Pancreas (tissue), 10 donors: ENCODE measurements at regions not wholly inside any gene's neighbourhood (a gene's known extent, or its start where the extent isn't known, plus 50 kb on each side); places are given as distances from the start of the nearest gene placed in this dataset.

Source experiments
- ATAC-seq, 4 donors: fragments of 200-7000 bp; cut with Tn5 transposase; one replicate each; pipeline versions ENCODE4 v1.8.0 to v1.9.1; 2020; ENCODE audit warnings: mild to moderate bottlenecking in 4 of 4, moderate library complexity in 4 of 4
- DNase-seq, 6 donors: peaks; one replicate each; pipeline ENCODE4 v3.0.0-alpha.2; 2020
- FAIRE-seq: peaks from 2 replicates; lab custom pipeline; 2012; peaks lifted over from hg19 to GRCh38; lab: Jason Lieb, UNC
- H3K27ac ChIP-seq, 4 donors: fragments of 200-600 bp; sonication (generic); 1 replicate in 3 of 4; 2 replicates in 1 of 4; pipeline versions ENCODE4 v1.5.0 to v1.8.0; 2020
- H3K27me3 ChIP-seq, 4 donors: fragments of 200-600 bp; one replicate each; pipeline ENCODE4 v1.8.0; 2021
- H3K36me3 ChIP-seq, 3 donors: fragments of 200-600 bp; sonication (generic) in 1 of 3; one replicate each; pipeline versions ENCODE4 v1.5.0 to v1.8.0; 2020 to 2021
- H3K4me1 ChIP-seq, 3 donors: fragments of 200-600 bp; one replicate each; pipeline ENCODE4 v1.8.0; 2021
- H3K4me3 ChIP-seq, 4 donors: fragments of 200-600 bp; sonication (generic) in 2 of 4; one replicate each; pipeline versions ENCODE4 v1.5.0 to v1.8.0; 2020 to 2021
- H3K9me3 ChIP-seq, 4 donors: fragments of 200-600 bp; one replicate each; pipeline ENCODE4 v1.8.0; 2021
- WGBS, 2 donors: extraction: QIAGEN DNeasy Blood & Tissue Kit; methylation state at CpG; one replicate each; pipeline ENCODE4 v1.1.7; 2013; 5-methylcytosine and 5-hydroxymethylcytosine counted together
- intact Hi-C, 3 donors: fragments of 100-400 bp; cut with DNase I; formaldehyde crosslinking; loops; one replicate each; pipeline versions ENCODE4 v1.11.1 to v1.14.2; 2022
- TF ChIP-seq, protein P1 (sequence below), 4 donors: fragments of 200-600 bp; sonication (generic) in 3 of 4; IDR thresholded peaks; one replicate each; pipeline versions ENCODE4 v1.5.0 to v1.8.0; 2021; ENCODE audit warnings: antibody characterized with exemption in 4 of 4
- donor health status: healthy with polysubstance abuse.
- donor health status: DM: no; HTN: no; CAD: no; lungs with moderate emphysema.
- donor health status: DM: no; HTN: no; CAD: no.
- donor health status: control.
- donor health status: control.
- donor health status: Bipolar disorder and iron deficiency.
- donor health status: DM: yes; HTN: yes; CAD: no.
- donor health status: DM: no; HTN: no; CAD: no.
- donor health status: DM: no; HTN: no; CAD: no.
- donor health status: DM: yes; HTN: yes; CAD: no.

DNA sequence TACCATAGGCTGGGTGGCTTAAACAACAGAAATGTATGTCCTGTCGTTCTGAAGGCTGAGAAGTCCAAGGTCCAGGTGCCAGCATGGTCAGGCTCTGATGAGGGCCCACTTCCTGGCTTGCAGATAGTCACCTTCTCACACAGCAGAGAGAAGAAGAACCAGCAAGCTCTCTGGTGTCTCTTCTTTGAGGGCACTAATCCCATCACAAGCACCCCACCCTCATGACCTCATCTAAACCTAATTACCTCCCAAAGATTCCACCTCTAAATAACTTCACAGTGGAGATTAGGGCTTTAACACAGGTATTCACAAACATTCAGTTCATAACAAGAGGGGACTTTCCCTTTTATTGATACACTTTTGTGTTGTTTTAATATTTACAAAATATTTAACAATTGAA, 61.1 kb downstream of the RIN2 start:
- FAIRE-seq (no peak), DNase-seq (no peak), ATAC-seq (no peak)
- Histone ChIP-seq H3K27me3 (no peaks in the 10 kb centered on the region), H3K27ac (no peak overlapping the region), H3K4me1 (peaks cover 0 to 10% (median 3%) of the 10 kb centered on the region in 3 donors), H3K4me3 (no peak overlapping the region), H3K36me3 (no peaks in the 10 kb centered on the region), H3K9me3 (no peaks in the 10 kb centered on the region)
- intact Hi-C loops, result no loop called here
- 62 to 75% methylated on average over 1 of the region's 1 CpG for WGBS, 2 donors
- TF ChIP-seq, protein P1, sequence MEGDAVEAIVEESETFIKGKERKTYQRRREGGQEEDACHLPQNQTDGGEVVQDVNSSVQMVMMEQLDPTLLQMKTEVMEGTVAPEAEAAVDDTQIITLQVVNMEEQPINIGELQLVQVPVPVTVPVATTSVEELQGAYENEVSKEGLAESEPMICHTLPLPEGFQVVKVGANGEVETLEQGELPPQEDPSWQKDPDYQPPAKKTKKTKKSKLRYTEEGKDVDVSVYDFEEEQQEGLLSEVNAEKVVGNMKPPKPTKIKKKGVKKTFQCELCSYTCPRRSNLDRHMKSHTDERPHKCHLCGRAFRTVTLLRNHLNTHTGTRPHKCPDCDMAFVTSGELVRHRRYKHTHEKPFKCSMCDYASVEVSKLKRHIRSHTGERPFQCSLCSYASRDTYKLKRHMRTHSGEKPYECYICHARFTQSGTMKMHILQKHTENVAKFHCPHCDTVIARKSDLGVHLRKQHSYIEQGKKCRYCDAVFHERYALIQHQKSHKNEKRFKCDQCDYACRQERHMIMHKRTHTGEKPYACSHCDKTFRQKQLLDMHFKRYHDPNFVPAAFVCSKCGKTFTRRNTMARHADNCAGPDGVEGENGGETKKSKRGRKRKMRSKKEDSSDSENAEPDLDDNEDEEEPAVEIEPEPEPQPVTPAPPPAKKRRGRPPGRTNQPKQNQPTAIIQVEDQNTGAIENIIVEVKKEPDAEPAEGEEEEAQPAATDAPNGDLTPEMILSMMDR (IDR thresholded peaks at IDR 0.05), result no peak

DNA sequence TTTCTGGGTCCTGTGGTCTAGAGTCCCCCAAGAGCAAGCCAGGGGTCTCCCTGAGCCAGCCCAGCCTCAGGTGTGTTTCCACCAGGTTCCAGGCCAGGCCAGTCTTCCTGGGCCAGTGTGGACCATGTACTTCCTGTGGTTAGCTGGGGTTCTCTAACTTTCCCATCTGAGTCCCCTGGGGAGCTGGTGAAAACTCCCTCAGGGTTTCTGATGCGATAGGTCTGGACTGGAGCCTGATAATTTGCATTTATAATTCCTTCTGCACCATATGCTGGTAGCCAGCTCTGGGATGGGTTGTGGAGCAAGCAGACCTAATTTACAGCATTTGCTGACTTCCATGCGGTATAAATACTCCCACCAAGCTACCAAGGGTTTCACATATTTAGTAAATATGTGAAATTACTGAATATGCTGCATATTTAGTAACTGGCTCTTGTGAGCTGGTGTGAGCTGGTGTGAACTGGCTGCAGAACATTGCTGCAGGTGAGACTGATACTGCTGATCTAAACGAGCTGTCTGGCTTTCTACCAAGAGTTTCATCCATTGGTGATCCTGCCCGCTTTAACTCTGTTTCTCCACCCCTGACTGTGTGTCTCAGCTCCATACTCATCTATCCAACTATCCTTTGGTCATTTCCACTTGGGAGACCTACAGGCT, 62.6 kb downstream of the RIN2 start:
- intact Hi-C loops, result no loop called here
- WGBS, 2 donors, result 81 to 84% methylated on average over 4 of the region's 4 CpGs
- ATAC-seq, result no peak
- Histone ChIP-seq H3K9me3 (no peaks in the 10 kb centered on the region), H3K27ac (no peak overlapping the region), H3K4me1 (peaks cover 0 to 5% (median 3%) of the 10 kb centered on the region in 3 donors), H3K4me3 (no peak overlapping the region), H3K27me3 (no peaks in the 10 kb centered on the region), H3K36me3 (no peaks in the 10 kb centered on the region)
- TF ChIP-seq, protein P1 (IDR thresholded peaks at IDR 0.05), result no peak
- DNase-seq, result no peak
- no peak for FAIRE-seq

GRCh38 chr20:19821606-19822005, 63.5 kb downstream of the RIN2 start:
- WGBS, 2 donors, result 83 to 92% methylated on average over 3 of the region's 3 CpGs

DNA sequence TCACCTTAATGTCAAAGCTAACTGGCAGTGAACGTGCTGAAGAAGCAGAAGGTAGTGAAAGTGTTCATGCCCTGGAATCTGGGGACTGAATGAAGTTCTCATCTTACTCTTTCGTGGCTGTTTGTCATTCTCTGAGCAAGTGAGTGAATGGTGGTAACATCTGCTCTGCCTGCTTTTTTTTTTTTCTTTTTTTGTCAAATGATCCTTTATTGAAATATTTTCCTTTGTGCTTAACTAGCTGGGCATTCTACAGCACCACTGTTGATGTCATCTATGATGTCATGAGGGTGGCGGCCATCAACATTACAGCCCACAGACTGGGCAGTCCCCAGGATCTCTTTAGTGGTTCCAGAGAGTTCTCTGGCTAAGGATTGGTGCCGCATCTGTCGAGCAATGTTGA, 65.2 kb downstream of the RIN2 start:
- WGBS, 2 donors, result 90 to 91% methylated on average over 5 of the region's 5 CpGs
- FAIRE-seq, result no peak

More at GRCh38 chr20:19821606-19822005, 63.5 kb downstream of the RIN2 start:
- intact Hi-C loops, result no loop called here
- Histone ChIP-seq H3K36me3 (no peaks in the 10 kb centered on the region), H3K4me1 (peaks cover 0 to 1% (median 0%) of the 10 kb centered on the region in 3 donors), H3K9me3 (no peaks in the 10 kb centered on the region), H3K4me3 (no peak overlapping the region), H3K27me3 (no peaks in the 10 kb centered on the region), H3K27ac (no peak overlapping the region)
- FAIRE-seq (no peak), ATAC-seq (no peak), DNase-seq (no peak)
- TF ChIP-seq, protein P1 (IDR thresholded peaks at IDR 0.05), result no peak

DNA sequence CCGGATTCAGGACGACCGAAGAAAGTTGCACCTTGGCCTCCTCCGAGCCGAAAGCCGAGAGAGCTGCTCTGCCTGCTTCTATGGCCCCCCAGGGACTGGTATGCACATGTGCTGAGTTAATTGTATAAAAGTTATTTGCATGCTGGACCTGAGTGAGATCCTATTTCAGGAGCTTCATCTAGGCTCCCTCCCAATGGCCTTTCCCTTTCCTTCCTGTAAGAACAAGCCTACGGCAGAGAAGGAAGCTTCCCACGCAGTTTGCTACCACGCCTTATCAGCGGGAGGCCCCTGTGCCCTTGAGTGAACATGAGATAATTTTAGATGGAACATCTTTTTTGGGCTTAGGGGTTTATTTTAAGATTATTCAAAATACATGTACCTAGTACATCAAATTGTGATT, 65.9 kb downstream of the RIN2 start:
- no peaks in the 10 kb centered on the region for H3K9me3 ChIP-seq
- intact Hi-C loops, result no loop called here
- no peaks in the 10 kb centered on the region for H3K4me1 ChIP-seq
- H3K36me3 ChIP-seq, result no peaks in the 10 kb centered on the region
- H3K27ac ChIP-seq, result no peak overlapping the region
- DNase-seq, result no peak
- FAIRE-seq, result no peak
- no peaks in the 10 kb centered on the region for H3K27me3 ChIP-seq
- 85 to 90% methylated on average over 10 of the region's 10 CpGs for WGBS, 2 donors
- no peak overlapping the region for H3K4me3 ChIP-seq
- ATAC-seq, result no peak
- TF ChIP-seq, protein P1 (IDR thresholded peaks at IDR 0.05), result no peak

More for the DNA sequence above, 65.2 kb downstream of the RIN2 start:
- intact Hi-C loops, result no loop called here
- no peak for DNase-seq
- TF ChIP-seq, protein P1 (IDR thresholded peaks at IDR 0.05), result no peak
- Histone ChIP-seq H3K4me1 (no peaks in the 10 kb centered on the region), H3K9me3 (no peaks in the 10 kb centered on the region), H3K27me3 (no peaks in the 10 kb centered on the region), H3K36me3 (no peaks in the 10 kb centered on the region), H3K27ac (no peak overlapping the region), H3K4me3 (no peak overlapping the region)
- ATAC-seq, result no peak
